WTC11 (cell line): ENCODE measurements at regions not wholly inside any gene's neighbourhood (a gene's known extent, or its start where the extent isn't known, plus 50 kb on each side); places are given as distances from the start of the nearest gene placed in this dataset.

Source experiments
- ZNF138 ChIP-seq: sonication (generic); formaldehyde crosslinking; conservative IDR thresholded peaks from 2 replicates; pipeline ENCODE4 v1.8.1; 2022; ENCODE audit warnings: mild to moderate bottlenecking, moderate library complexity, missing genetic modification reagents
- TF ChIP-seq, protein P1 (sequence below): fragments of 200-600 bp; IDR thresholded peaks from 2 replicates; pipeline ENCODE4 v1.8.0; 2022; ENCODE audit warnings: antibody characterized with exemption

DNA sequence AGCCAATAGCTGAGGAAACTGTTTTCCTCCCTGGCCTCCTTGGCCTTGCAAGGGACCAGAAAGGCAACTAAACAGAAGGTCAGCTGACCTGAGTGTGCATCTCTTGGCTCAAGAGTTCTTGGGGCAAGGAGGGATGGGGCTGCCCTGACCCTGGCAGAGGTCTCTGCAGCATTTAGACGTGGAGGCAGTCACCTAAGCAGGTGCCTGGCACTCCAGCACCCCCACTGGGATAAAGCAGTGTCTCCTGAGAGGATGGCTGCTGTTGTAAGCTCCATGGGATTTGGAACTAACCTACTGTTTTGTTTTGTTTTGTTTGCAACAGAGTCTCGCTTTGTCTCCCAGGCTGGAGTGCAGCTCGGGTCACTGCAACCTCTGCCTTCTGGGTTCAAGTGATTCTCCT is 185.2 kb downstream of the TBC1D2B start:
- TF ChIP-seq, protein P1, sequence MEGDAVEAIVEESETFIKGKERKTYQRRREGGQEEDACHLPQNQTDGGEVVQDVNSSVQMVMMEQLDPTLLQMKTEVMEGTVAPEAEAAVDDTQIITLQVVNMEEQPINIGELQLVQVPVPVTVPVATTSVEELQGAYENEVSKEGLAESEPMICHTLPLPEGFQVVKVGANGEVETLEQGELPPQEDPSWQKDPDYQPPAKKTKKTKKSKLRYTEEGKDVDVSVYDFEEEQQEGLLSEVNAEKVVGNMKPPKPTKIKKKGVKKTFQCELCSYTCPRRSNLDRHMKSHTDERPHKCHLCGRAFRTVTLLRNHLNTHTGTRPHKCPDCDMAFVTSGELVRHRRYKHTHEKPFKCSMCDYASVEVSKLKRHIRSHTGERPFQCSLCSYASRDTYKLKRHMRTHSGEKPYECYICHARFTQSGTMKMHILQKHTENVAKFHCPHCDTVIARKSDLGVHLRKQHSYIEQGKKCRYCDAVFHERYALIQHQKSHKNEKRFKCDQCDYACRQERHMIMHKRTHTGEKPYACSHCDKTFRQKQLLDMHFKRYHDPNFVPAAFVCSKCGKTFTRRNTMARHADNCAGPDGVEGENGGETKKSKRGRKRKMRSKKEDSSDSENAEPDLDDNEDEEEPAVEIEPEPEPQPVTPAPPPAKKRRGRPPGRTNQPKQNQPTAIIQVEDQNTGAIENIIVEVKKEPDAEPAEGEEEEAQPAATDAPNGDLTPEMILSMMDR, result no peak
- TF ChIP-seq ZNF138 (CRISPR knock-in tag), result no peak
